Breast epithelium (tissue), 4 donors: ENCODE measurements at regions not wholly inside any gene's neighbourhood (a gene's known extent, or its start where the extent isn't known, plus 50 kb on each side); places are given as distances from the start of the nearest gene placed in this dataset.

Source experiments
- DNase-seq, 2 donors: peaks; one replicate each; pipeline ENCODE4 v3.0.0-alpha.2; 2019; ENCODE audit warnings: low spot score in 2 of 2
- H3K27ac ChIP-seq, 2 donors: fragments of 200-600 bp; sonication (generic) in 1 of 2; one replicate each; pipeline ENCODE4 v1.5.1; 2016 to 2019; ENCODE audit warnings: mild to moderate bottlenecking in 1 of 2
- H3K27me3 ChIP-seq, 2 donors: fragments of 200-600 bp; sonication (generic) in 1 of 2; one replicate each; pipeline versions ENCODE4 v1.5.1 to v1.6.0; 2017 to 2019; ENCODE audit warnings: control low read depth in 1 of 2, mild to moderate bottlenecking in 1 of 2
- H3K36me3 ChIP-seq: fragments of 200-600 bp; one replicate; pipeline ENCODE4 v1.5.1; 2019
- H3K4me1 ChIP-seq, 2 donors: fragments of 200-600 bp; sonication (generic); one replicate each; pipeline ENCODE4 v1.5.1; 2016 to 2019; ENCODE audit warnings: control low read depth in 1 of 2
- H3K4me3 ChIP-seq, 3 donors: fragments of 200-600 bp; sonication (generic); 1 replicate in 2 of 3; 2 replicates in 1 of 3; pipeline ENCODE4 v1.5.1; 2016 to 2019; ENCODE audit warnings: mild to moderate bottlenecking in 3 of 3, moderate library complexity in 2 of 3
- H3K9me3 ChIP-seq, 2 donors: fragments of 200-600 bp; sonication (generic) in 1 of 2; one replicate each; pipeline ENCODE4 v1.5.1; 2016 to 2019; ENCODE audit warnings: control low read depth in 1 of 2
- POLR2A ChIP-seq: fragments of 450-650 bp; IDR thresholded peaks from one replicate; pipeline ENCODE4 v1.6.1; 2016; ENCODE audit warnings: antibody characterized with exemption, mild to moderate bottlenecking, moderate library complexity
- POLR2AphosphoS5 ChIP-seq, 3 donors: sonication (generic); formaldehyde crosslinking; IDR thresholded peaks; one replicate each; pipeline ENCODE4 v1.6.1; 2017; ENCODE audit warnings: antibody characterized with exemption in 3 of 3
- intact Hi-C: fragments of 100-400 bp; cut with DNase I; formaldehyde crosslinking; loops from one replicate; pipeline ENCODE4 v1.15.1; 2023; ENCODE audit warnings: low total_unique reads
- TF ChIP-seq, protein P1 (sequence below), 3 donors: fragments of 450-650 bp; IDR thresholded peaks; one replicate each; pipeline ENCODE4 v1.5.1; 2016 to 2017; ENCODE audit warnings: antibody characterized with exemption in 3 of 3, mild to moderate bottlenecking in 3 of 3, moderate library complexity in 3 of 3

DNA sequence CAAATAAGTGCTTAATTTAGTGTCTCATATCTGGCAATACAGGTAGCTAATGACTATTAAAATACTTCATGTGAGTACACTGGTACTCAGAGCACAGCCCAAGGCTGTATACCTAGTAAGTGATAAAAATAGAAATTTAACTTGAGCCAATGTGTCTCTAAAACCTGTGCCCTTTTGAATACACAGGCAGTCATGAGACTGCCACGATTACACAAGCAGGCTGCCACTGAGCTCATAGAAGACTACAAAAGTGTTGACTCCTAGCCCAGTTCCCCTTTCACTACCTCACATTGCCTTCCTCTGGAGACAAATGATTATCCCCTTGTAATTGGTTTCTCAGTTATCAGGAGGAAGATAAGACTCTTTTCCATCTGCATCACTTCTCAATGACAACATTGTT is 66.3 kb upstream of the PAPPA start:
- Histone ChIP-seq H3K9me3 (no peaks in the 10 kb centered on the region), H3K4me1 (no peaks in the 10 kb centered on the region), H3K36me3 (no peaks in the 10 kb centered on the region), H3K27ac (no peak overlapping the region), H3K27me3 (no peaks in the 10 kb centered on the region), H3K4me3 (no peak overlapping the region)
- TF ChIP-seq POLR2A, result no peak
- DNase-seq, result peak in 1 of 2 donors; percentile 55
- intact Hi-C loops, result no loop called here

GRCh38 chr9:116087751-116088194 is 65.8 kb upstream of the PAPPA start:
- H3K36me3 ChIP-seq, result no peaks in the 10 kb centered on the region
- no peaks in the 10 kb centered on the region for H3K9me3 ChIP-seq
- no peak for TF ChIP-seq POLR2AphosphoS5 (IDR thresholded peaks at IDR 0.05)
- intact Hi-C loops, result no loop called here
- H3K27ac ChIP-seq, result no peak overlapping the region
- DNase-seq, result no peak
- H3K4me3 ChIP-seq, result no peak overlapping the region
- H3K27me3 ChIP-seq, result no peaks in the 10 kb centered on the region
- no peaks in the 10 kb centered on the region for H3K4me1 ChIP-seq

- intact Hi-C loops, result no loop called here
- H3K4me1 ChIP-seq, result no peaks in the 10 kb centered on the region
- no peak overlapping the region for H3K4me3 ChIP-seq
- H3K27me3 ChIP-seq, result no peaks in the 10 kb centered on the region
- no peak overlapping the region for H3K27ac ChIP-seq
- DNase-seq, result no peak
- no peaks in the 10 kb centered on the region for H3K36me3 ChIP-seq
- no peak for TF ChIP-seq POLR2AphosphoS5 (IDR thresholded peaks at IDR 0.05)
- TF ChIP-seq POLR2A, result no peak
- TF ChIP-seq, protein P1, sequence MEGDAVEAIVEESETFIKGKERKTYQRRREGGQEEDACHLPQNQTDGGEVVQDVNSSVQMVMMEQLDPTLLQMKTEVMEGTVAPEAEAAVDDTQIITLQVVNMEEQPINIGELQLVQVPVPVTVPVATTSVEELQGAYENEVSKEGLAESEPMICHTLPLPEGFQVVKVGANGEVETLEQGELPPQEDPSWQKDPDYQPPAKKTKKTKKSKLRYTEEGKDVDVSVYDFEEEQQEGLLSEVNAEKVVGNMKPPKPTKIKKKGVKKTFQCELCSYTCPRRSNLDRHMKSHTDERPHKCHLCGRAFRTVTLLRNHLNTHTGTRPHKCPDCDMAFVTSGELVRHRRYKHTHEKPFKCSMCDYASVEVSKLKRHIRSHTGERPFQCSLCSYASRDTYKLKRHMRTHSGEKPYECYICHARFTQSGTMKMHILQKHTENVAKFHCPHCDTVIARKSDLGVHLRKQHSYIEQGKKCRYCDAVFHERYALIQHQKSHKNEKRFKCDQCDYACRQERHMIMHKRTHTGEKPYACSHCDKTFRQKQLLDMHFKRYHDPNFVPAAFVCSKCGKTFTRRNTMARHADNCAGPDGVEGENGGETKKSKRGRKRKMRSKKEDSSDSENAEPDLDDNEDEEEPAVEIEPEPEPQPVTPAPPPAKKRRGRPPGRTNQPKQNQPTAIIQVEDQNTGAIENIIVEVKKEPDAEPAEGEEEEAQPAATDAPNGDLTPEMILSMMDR (IDR thresholded peaks at IDR 0.05), result no peak
- H3K9me3 ChIP-seq, result no peaks in the 10 kb centered on the region
These were observed 65.2 kb upstream of the PAPPA start for GRCh38 chr9:116088396-116088795.

DNA sequence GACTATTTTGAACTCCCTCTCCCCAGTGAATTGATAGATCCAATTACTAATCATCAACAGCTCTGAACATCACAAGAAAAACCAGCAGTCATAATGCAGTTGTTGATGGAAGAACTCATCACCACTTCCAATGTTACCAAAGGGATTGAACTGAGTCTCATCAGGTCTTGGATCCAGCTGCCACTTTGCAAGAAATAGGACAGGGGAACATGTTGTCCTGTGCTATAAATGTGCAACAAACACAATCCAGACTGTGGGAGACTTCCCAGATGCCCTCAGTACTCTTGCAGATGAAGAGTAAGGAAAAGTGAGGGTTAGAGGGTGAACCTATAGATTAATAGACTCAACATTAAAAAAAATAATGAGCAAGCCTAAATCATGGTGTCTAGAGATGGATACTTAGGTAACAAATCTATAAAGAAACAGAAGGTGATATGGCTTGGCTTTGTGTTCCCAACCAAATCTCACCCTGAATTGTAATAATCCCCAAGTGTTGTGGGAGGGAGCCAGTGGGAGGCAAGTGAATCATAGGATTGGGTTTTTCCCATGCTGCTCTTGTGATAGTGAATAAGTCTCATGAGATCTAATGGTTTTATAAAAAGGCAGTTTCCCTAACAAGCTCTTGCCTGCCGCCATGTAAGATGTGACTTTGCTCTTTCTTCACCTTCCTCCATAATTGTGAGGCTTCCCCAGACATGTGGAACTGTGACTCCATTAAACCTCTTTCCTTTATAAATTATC is 63.4 kb upstream of the PAPPA start:
- Histone ChIP-seq H3K36me3 (no peaks in the 10 kb centered on the region), H3K9me3 (no peaks in the 10 kb centered on the region), H3K27me3 (no peaks in the 10 kb centered on the region), H3K4me3 (no peak overlapping the region), H3K4me1 (no peaks in the 10 kb centered on the region), H3K27ac (no peak overlapping the region)
- intact Hi-C loops, result no loop called here
- no peak for DNase-seq
- TF ChIP-seq, protein P1 (IDR thresholded peaks at IDR 0.05), result no peak
- TF ChIP-seq POLR2AphosphoS5 (IDR thresholded peaks at IDR 0.05) (no peak), POLR2A (no peak)

GRCh38 chr9:116094846-116095245 is 58.7 kb upstream of the PAPPA start:
- Histone ChIP-seq H3K27ac (no peak overlapping the region), H3K4me3 (no peak overlapping the region), H3K27me3 (no peaks in the 10 kb centered on the region), H3K36me3 (no peaks in the 10 kb centered on the region), H3K4me1 (no peaks in the 10 kb centered on the region), H3K9me3 (no peaks in the 10 kb centered on the region)
- TF ChIP-seq, protein P1 (IDR thresholded peaks at IDR 0.05), result no peak
- TF ChIP-seq POLR2AphosphoS5 (IDR thresholded peaks at IDR 0.05), result no peak
- TF ChIP-seq POLR2A, result no peak
- intact Hi-C loops, result no loop called here
- DNase-seq, result no peak

DNA sequence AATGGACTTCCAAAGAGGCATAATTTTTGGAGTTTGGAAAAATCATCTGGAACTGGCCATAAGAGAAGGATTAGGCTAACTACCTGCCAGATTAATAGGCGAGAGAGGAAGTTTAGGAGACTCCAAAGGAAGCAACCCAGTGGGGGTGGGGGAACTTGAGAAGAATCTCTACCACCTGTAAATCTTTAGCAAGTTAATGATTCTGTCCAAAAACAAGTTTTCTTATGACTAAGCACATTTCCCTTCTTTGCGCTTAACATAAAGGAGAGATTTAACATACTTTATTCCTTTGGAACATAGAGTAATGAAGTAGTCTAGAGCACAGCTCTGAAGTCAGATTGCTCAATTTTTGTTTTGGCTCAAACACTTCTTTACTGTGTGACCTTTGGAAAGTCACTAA is 58.2 kb upstream of the PAPPA start:
- Histone ChIP-seq H3K27ac (no peak overlapping the region), H3K4me3 (no peak overlapping the region), H3K36me3 (no peaks in the 10 kb centered on the region), H3K4me1 (no peaks in the 10 kb centered on the region), H3K27me3 (no peaks in the 10 kb centered on the region), H3K9me3 (no peaks in the 10 kb centered on the region)
- TF ChIP-seq, protein P1 (IDR thresholded peaks at IDR 0.05), result no peak
- TF ChIP-seq POLR2AphosphoS5 (IDR thresholded peaks at IDR 0.05) (no peak), POLR2A (no peak)
- intact Hi-C loops, result no loop called here
- DNase-seq, result no peak
